Neural progenitor cell (in vitro differentiated cells): ENCODE measurements at regions not wholly inside any gene's neighbourhood (a gene's known extent, or its start where the extent isn't known, plus 50 kb on each side); places are given as distances from the start of the nearest gene placed in this dataset.

Source experiments
- CTCF ChIP-seq: fragments of 200-600 bp; sonication (generic); IDR thresholded peaks from 2 replicates; pipeline ENCODE4 v1.5.1; 2017; ENCODE audit warnings: antibody characterized with exemption, mild to moderate bottlenecking
- EZH2 ChIP-seq: fragments of 200-600 bp; sonication (generic); IDR thresholded peaks from 2 replicates; pipeline ENCODE4 v1.6.1; 2017; ENCODE audit warnings: antibody characterized with exemption, mild to moderate bottlenecking, moderate library complexity

GRCh38 chr6:113570641-113571040 is 286.5 kb upstream of the MARCKS start:
- TF ChIP-seq CTCF: no peak
- TF ChIP-seq EZH2: no peak
